Smooth muscle cell (in vitro differentiated cells): ENCODE measurements at regions not wholly inside any gene's neighbourhood (a gene's known extent, or its start where the extent isn't known, plus 50 kb on each side); places are given as distances from the start of the nearest gene placed in this dataset.

Experiments used
- DNase-seq: peaks from one replicate; lab custom pipeline; 2025; ENCODE audit not compliant: unreplicated experiment; lab: John Stamatoyannopoulos, UW
- H2AFZ ChIP-seq: fragments of 200-600 bp; sonication (generic); 2 replicates; pipeline ENCODE4 v1.6.0; 2016; ENCODE audit warnings: antibody characterized with exemption, low read depth, mild to moderate bottlenecking
- H3F3A ChIP-seq: fragments of 200-600 bp; sonication (generic); 2 replicates; pipeline ENCODE4 v1.6.0; 2017; ENCODE audit warnings: antibody characterized with exemption, low read depth
- H3K27ac ChIP-seq: fragments of 200-600 bp; sonication (generic); 2 replicates; pipeline ENCODE4 v1.5.1; 2016; ENCODE audit warnings: low read depth, mild to moderate bottlenecking
- H3K27me3 ChIP-seq: fragments of 200-600 bp; sonication (generic); 2 replicates; pipeline ENCODE4 v1.6.1; 2016; ENCODE audit warnings: low read depth, mild to moderate bottlenecking
- H3K36me3 ChIP-seq: fragments of 200-600 bp; sonication (generic); 2 replicates; pipeline ENCODE4 v1.5.1; 2016; ENCODE audit warnings: low read depth
- H3K4me1 ChIP-seq: fragments of 200-600 bp; sonication (generic); 2 replicates; pipeline ENCODE4 v1.5.1; 2016; ENCODE audit warnings: low read depth
- H3K4me2 ChIP-seq: fragments of 200-600 bp; sonication (generic); 2 replicates; pipeline ENCODE4 v1.6.0; 2016; ENCODE audit warnings: mild to moderate bottlenecking
- H3K4me3 ChIP-seq: fragments of 200-600 bp; sonication (generic); 2 replicates; pipeline ENCODE4 v1.5.1; 2016; ENCODE audit warnings: mild to moderate bottlenecking
- H3K79me2 ChIP-seq: fragments of 200-600 bp; sonication (generic); 2 replicates; pipeline ENCODE4 v1.6.0; 2016; ENCODE audit warnings: low read depth, mild to moderate bottlenecking
- H3K9ac ChIP-seq: fragments of 200-600 bp; sonication (generic); 2 replicates; pipeline ENCODE4 v1.6.0; 2016; ENCODE audit warnings: low read depth
- H3K9me3 ChIP-seq: fragments of 200-600 bp; sonication (generic); replicated peaks from 2 replicates; pipeline ENCODE4 v1.5.1; 2016; ENCODE audit warnings: low read depth
- H4K20me1 ChIP-seq: fragments of 200-600 bp; sonication (generic); 2 replicates; pipeline ENCODE4 v1.6.0; 2016; ENCODE audit warnings: low read depth
- CTCF ChIP-seq: fragments of 200-600 bp; sonication (generic); IDR thresholded peaks from 2 replicates; pipeline ENCODE4 v1.5.1; 2017; ENCODE audit warnings: borderline replicate concordance, mild to moderate bottlenecking, antibody characterized with exemption; ENCODE audit not compliant: insufficient read depth, poor library complexity, severe bottlenecking
- WGBS: methylation state at CpG from one replicate; pipeline ENCODE4 v1.1.7; 2016; ENCODE audit warnings: low lambda C conversion rate; 5-methylcytosine and 5-hydroxymethylcytosine counted together

- H3K9ac ChIP-seq: no peak overlapping the region
- no peaks in the 10 kb centered on the region for H3K4me1 ChIP-seq
- H3K36me3 ChIP-seq: no peaks in the 10 kb centered on the region
- H3K4me2 ChIP-seq: no peak overlapping the region
- no peaks in the 10 kb centered on the region for H3F3A ChIP-seq
- no peak overlapping the region for H3K27ac ChIP-seq
- DNase-seq: no peak
- H4K20me1 ChIP-seq: no peaks in the 10 kb centered on the region
- no peak overlapping the region for H3K4me3 ChIP-seq
- H3K27me3 ChIP-seq: no peaks in the 10 kb centered on the region
- H3K79me2 ChIP-seq: no peaks in the 10 kb centered on the region
- no peaks in the 10 kb centered on the region for H3K9me3 ChIP-seq
- TF ChIP-seq CTCF: no peak
- H2AFZ ChIP-seq: no peak overlapping the region
- 77% methylated on average over 2 of the region's 2 CpGs for WGBS
These were observed 97.7 kb upstream of the RET start for GRCh38 chr10:42979181-42979580.

GRCh38 chr10:42979721-42980467 lies 97.0 kb upstream of the RET start:
- 83% methylated on average over 12 of the region's 12 CpGs for WGBS
- no peak for DNase-seq
- Histone ChIP-seq H3F3A (no peaks in the 10 kb centered on the region), H3K27ac (no peak overlapping the region), H3K36me3 (no peaks in the 10 kb centered on the region), H2AFZ (no peak overlapping the region), H3K4me3 (no peak overlapping the region), H3K9me3 (no peaks in the 10 kb centered on the region), H3K79me2 (no peaks in the 10 kb centered on the region), H3K27me3 (no peaks in the 10 kb centered on the region), H3K9ac (no peak overlapping the region), H4K20me1 (no peaks in the 10 kb centered on the region), H3K4me2 (no peak overlapping the region), H3K4me1 (no peaks in the 10 kb centered on the region)
- no peak for TF ChIP-seq CTCF

DNA sequence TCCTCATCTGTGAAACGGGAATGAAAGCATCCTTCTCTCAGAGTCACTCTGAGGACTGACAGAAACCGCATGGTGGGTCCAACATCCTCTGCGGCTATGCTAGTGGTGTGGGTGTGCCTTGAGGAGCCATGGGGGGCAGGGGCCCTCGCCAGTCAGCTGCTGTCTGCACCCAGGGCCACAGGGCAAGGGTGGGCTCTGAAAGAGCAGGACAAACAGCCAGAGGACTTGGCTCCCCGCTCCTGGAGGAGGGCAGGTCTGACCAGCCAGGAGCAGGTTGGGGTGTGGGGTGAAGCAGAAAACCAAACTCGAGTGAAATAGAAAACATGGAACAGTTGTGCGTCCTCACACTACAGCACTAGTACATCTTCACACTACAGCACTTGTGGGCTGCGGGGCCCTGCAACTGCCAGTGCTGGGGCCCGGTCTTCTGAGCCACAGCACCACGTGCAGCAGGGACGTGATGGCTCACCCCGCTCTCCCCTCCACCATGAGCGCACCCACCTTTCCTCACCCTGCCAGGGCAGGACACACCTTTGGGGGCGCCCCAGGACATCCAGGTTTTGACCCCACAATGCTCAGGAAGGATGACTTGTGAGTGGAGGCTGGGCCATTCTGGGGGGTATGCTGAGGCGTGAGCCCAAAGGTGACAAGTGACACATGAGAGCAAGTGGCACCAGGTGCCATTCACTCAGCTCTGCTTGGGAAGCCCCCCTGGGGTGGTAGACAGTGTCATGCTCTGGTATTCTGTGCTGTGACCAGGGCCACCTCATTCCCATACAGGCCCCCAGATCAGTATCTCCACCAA lies 96.1 kb upstream of the RET start:
- 94% methylated on average over 15 of the region's 15 CpGs for WGBS
- no peak overlapping the region for H3K27ac ChIP-seq
- DNase-seq: no peak
- no peaks in the 10 kb centered on the region for H3K4me1 ChIP-seq
- H3K27me3 ChIP-seq: no peaks in the 10 kb centered on the region
- H3K36me3 ChIP-seq: no peaks in the 10 kb centered on the region
- no peak overlapping the region for H3K4me3 ChIP-seq
- H3K9me3 ChIP-seq: no peaks in the 10 kb centered on the region
- H2AFZ ChIP-seq: no peak overlapping the region
- H3K9ac ChIP-seq: no peak overlapping the region
- H3F3A ChIP-seq: no peaks in the 10 kb centered on the region
- no peaks in the 10 kb centered on the region for H3K79me2 ChIP-seq
- H4K20me1 ChIP-seq: no peaks in the 10 kb centered on the region
- no peak for TF ChIP-seq CTCF
- no peak overlapping the region for H3K4me2 ChIP-seq
